Sigmoid colon (tissue), 3 donors: ENCODE measurements at regions not wholly inside any gene's neighbourhood (a gene's known extent, or its start where the extent isn't known, plus 50 kb on each side); places are given as distances from the start of the nearest gene placed in this dataset.

Experiments used
- POLR2A ChIP-seq, 2 donors: fragments of 450-650 bp; IDR thresholded peaks; one replicate each; pipeline ENCODE4 v1.6.1; 2016; ENCODE audit warnings: antibody characterized with exemption in 2 of 2, mild to moderate bottlenecking in 2 of 2, moderate library complexity in 2 of 2
- TF ChIP-seq, protein P1 (sequence below), 4 experiments: fragments of 450-650 bp in 3 of 4; fragments of 200-600 bp in 1 of 4; IDR thresholded peaks; one replicate each; pipeline ENCODE4 v1.5.1; 2016 to 2019; ENCODE audit warnings: antibody characterized with exemption in 4 of 4, mild to moderate bottlenecking in 3 of 4, moderate library complexity in 2 of 4

DNA sequence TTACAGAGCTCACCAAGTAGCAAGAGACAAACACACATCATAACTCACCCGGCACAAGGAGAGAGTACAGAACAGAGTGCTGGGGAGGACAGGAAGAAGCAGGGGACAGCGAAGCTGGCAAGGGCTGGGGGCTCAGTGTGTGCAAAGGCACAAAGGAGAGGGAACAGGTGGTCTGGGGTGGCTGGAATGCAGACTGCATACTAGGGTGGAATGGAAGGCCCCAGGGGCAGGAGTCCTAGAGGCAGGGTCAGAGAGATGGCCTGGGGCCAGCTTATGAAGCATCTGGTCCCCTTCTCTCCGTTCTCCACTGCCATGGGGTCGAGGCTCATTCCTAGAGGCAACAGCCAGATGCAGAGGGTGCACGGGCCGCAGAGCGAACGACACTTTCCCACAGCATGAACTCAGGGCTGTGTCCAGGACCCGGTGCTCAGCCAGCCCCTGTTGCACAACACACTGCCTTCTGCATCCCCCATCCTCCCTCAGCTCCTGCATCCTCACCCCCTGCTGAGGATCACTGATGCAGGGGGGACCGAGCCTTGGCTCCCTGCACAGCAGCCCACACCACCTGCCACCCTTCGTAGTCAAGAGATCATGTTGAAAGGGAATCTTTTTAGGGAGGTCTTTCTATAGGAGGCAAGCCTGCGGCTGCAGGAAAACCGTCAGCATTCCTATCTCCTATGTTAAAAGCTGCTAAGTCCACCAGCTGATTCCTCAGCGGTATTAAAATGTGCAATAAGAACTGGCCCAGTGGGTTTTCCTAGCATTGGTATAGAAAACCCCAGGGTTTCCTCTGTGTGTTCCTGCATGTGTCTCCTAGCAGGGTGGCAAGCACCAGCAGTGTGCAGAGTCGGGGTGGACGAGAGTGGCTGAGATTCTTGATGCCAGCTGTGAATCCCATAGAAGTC, 293.5 kb downstream of the UACA start:
- TF ChIP-seq, protein P1, sequence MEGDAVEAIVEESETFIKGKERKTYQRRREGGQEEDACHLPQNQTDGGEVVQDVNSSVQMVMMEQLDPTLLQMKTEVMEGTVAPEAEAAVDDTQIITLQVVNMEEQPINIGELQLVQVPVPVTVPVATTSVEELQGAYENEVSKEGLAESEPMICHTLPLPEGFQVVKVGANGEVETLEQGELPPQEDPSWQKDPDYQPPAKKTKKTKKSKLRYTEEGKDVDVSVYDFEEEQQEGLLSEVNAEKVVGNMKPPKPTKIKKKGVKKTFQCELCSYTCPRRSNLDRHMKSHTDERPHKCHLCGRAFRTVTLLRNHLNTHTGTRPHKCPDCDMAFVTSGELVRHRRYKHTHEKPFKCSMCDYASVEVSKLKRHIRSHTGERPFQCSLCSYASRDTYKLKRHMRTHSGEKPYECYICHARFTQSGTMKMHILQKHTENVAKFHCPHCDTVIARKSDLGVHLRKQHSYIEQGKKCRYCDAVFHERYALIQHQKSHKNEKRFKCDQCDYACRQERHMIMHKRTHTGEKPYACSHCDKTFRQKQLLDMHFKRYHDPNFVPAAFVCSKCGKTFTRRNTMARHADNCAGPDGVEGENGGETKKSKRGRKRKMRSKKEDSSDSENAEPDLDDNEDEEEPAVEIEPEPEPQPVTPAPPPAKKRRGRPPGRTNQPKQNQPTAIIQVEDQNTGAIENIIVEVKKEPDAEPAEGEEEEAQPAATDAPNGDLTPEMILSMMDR (IDR thresholded peaks at IDR 0.05): no peak
- TF ChIP-seq POLR2A (IDR thresholded peaks at IDR 0.05): no peak
